NCI-H510A treated with DMSO at 0.1 percent for 48 hours (cell line): ENCODE measurements at regions not wholly inside any gene's neighbourhood (a gene's known extent, or its start where the extent isn't known, plus 50 kb on each side); places are given as distances from the start of the nearest gene placed in this dataset.
"Not testable (repeated sequence)": the region's sequence is repeated elsewhere in the genome, so short reads cannot be mapped to it uniquely, and the experiment has no call there.

ENCODE experiments used
- DNase-seq: peaks from one replicate; lab custom pipeline; 2025; lab: John Stamatoyannopoulos, UW

DNA sequence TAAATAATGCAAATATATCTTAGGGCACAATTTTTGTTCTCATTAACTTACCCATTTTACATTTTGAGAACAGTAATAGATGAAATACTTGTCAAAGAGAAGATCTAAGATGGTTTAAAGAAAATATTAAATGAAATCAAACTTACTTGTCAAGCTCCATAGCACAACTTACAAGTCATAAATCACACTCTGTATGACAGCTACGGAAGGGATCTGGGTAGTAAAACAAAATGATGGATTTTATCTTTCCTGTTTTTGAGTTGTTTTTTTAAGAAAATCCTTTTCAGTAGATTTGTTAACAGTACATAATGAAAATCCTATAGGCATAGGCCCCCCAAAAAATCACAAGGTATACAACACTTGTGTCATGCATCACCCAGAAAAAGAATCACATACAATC lies 84.4 kb upstream of the ANTXRL start:
- not testable (repeated sequence) for DNase-seq

DNA sequence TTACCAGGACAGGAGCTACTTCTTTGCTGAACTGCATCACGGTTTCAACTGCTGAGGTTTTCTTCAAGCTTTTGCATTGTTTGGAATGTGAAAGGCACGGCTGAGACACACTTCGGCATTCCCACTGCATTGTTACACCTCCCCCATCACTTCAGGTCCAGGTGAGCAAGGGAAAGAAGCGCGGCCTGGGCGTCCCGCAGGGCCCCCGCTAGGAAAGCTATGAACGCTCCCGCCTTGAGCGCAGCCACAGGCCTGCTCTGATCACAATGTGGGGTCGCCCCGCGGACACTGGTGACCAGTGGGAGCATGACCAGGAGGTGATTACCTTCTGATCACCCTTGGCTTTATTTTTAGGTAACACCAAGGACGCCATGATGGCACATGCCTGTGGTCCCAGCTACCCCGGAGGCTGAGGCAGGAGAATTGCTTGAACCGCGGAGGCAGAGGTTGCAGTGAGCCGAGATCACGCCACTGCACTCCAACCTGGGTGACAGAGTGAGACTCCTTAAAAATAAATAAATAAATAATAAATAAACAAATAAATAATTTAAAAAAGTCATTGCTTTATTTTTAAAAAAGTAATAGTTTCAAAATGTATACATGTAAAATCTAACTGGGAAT lies 82.2 kb upstream of the ANTXRL start:
- not testable (repeated sequence) for DNase-seq

DNA sequence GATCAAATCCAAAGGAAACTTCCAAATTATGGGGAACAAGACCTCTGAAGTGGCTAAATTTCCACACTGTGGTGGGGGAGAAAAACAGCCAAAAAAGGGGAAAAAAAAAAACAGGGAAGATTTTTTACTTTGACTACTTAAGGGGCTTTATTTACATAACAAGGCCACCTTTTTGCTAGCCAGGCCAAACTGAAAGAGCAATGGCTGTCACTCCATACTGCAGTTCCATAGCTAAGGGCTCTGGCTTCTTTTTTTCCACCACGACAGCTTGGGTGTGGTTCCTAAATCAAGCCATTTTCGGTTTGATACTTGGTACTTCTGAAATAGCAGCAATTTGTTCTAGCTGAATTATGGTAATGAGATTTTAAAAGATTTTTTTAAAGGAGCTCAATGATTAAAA lies 76.4 kb upstream of the ANTXRL start:
- DNase-seq: not testable (repeated sequence)

DNA sequence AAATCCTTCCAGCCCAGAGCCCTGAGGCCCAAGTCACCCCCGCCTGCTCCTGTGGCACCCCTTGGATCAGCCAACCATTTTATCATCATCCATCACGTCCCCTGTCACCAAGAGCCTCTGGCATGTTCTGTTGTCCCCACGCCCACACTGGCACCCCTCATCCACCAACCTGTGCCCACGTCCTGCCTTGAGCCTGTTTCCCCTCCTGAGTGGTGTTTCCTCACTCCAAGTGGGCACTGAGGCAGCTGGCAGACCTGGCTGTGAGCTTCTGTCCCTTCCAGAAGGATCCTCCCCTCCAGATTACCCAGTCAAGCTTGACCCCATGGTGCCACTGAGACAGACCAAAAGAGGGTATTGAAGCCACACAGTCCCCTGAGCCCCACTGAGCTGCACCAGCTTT lies 71.4 kb upstream of the ANTXRL start:
- no peak for DNase-seq

DNA sequence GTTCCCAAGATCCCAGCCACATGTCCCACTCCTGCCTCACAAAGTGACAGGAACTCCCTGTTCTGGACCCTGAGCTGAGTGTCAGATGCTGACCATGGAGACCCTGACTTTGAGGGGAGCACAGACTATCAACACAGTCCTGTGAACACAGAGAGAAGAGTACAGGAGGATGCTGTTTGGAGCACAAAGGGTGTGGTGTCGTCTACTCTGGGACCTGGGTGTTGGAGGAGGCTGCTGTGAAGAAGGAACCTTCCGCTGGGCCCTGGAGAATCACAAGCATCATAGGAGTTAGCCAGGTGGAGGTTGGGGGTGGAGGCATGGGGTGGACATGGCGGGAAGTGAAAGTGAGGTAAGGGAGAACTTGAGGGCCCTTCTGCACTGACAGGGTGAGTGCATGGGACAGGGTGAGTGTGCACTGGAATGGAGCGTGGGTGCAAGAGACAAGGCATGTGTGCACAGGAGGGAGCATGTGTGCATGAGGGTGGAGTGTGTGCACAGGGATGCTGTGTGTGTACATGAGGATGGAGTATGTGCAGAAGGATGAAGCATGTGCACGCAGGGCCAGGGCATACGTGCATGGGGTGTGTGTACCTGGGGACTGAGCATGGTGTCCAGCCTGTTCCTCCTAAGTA lies 70.7 kb upstream of the ANTXRL start:
- no peak for DNase-seq

DNA sequence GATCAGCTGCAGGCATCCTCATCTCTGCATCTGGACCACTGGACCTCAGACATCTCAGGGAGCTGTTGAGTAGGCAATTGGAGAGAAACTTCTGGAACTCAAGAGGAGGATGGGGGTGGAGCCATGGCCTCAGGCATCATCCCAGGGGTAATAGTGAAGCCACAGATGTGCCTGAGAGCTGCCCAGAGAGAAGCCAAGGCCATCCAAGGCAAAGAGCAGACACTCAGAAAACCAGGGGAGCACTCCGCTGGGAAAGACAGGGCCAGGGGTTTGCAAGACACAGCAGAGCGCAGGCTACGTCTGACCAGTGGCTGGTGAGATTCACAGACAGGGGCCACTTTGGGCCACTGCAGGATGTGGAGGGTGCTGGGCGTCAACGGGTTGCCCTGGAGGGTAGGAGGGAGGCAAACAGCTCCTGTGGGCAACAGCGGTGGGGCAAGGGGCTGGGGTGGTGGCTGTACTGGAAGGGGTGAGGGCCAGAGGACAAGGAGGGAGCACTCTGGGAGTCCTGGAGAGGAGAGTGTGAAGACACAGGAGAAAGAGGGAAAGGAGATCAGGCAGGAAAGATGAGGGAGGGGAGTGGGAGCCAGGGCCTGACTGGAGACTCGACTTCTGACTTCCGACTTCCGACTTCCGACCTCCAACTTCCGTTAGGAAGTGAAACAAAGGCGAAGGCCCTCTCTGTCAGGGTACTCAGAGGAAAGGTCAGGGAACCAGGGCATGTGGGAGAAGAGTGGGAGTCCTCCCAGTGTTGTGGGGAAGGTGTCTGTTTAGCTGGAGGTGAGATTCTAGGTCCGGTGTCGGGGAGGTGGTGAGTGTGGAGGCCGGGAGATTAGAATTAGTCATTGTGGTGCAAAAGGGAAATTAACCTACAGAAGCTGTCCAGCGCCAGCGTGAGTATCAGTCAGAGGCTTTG lies 69.7 kb upstream of the ANTXRL start:
- no peak for DNase-seq

DNA sequence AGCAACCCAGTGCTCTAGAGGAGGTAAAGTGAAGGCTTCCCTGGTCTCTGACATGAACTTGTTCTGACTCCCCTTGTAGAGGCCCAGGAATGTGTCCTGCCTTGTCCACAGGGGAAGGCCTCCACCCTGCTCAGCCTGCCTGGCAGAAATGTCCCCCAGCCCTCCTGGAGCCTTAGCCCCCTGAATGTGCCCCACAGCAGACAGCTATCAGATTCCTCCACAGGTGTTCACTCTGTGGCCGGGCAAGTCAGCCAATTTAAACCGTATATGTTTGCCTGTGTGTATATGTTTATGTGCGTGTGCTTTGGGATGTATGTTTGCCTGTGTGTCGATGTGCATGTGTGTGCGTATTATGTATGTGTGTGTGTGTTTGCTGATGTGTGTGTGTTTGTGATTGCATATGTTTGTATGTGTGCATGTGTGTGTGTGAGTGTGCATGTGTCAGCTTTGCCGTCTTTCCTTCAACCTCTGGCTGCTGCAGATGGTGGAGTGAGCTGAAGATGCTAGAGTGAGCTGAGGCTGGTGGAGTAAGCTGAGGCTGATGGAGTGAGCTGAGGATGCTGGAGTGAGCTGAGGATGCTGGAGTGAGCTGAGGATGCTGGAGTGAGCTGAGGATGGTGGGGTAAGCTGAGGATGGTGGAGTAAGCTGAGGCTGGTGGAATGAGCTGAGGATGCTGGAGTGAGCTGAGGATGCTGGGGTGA lies 68.9 kb upstream of the ANTXRL start:
- no peak for DNase-seq

DNA sequence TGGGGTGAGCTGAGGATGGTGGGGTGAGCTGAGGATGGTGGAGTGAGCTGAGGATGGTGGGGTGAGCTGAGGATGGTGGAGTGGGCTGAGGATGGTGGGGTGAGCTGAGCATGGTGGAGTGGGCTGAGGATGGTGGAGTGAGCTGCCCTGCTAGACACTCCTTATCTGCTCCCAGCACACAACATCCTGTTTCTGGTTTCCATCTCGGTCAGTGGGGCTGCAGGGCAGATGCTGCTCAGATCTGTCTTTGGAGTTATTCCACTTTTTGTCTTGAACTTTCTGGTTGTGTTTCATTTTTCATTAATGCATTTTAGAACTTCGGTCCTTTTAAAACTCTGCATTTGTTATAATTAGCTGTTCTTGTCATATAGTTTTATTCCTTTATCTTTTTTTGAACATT lies 67.9 kb upstream of the ANTXRL start:
- no peak for DNase-seq

DNA sequence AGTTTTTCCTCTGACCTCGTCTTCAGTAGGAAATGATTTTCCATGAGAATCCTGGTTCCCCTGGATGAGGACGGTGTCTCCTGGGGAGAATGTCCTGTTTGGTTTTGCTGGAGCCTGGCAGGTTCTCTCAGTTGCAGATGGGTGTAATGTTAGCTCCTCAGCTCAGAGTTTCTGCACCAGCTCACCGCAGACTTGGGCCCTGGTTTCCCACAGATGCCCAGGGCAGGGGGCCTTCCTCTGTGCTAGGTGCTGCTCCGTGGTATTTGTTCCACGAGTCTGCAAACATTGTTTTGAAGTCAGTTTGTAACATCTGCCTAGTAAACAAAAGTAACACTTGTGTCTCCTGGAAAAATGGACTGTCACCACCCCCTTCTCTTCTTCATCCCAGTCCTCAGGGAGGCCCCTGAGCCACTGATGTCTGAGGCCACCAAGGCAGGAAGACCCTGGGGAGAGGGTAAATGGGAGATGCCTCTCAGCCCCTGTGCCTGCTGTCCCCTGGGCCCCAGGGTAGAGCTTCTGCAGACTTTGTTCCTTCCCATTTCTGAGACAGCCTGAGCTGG lies 67.3 kb upstream of the ANTXRL start:
- DNase-seq: not testable (repeated sequence)

DNA sequence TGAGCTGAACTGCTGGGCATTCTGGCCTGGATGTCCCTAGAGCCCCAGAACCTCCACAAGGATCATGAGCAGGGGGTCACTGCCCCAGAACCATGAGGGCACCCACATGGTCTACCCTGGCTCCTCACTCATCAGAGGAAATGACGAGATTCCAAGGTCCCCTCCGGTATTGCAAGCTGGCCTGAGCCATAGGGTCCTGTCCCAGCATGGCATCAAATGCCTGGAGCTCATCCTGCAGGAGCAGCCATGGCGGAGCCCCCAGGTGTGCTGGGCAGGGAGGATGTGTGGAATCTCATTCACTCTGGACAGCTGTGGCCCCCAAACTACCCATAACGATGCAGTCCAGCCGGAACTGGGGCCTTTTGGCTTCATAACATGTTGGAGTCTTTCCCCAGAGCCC lies 66.6 kb upstream of the ANTXRL start:
- no peak for DNase-seq

DNA sequence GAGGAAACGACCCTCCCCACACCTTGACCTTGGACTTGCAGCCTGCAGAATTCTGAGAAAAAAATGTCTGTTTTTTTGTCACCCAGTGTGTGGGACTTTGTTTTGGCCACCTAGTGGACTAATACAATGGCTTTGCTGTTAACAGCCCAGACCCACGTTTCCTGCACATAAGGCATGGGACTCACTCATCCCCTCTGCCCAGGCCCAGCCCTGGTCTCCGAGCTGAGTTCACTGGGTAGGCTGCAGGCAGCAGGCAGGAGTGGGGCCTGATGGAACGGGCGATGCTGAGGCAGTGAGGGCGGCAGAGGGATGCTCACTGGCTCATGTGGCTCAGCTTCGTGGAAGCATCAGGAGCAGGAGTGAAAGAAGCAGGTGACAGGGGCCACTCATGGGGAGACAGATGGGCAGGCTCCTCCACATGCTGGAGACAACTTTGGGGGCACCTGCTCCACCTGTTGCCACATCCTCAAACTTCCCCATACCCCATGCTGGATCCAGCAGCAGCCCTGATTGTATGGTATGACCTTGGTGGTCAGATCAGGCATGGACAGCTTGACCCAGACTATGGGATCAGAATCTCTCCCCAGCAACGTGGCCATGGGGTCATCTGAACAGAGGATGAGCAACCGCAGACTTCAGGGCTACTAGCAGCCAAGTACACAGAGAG lies 65.8 kb upstream of the ANTXRL start:
- no peak for DNase-seq

DNA sequence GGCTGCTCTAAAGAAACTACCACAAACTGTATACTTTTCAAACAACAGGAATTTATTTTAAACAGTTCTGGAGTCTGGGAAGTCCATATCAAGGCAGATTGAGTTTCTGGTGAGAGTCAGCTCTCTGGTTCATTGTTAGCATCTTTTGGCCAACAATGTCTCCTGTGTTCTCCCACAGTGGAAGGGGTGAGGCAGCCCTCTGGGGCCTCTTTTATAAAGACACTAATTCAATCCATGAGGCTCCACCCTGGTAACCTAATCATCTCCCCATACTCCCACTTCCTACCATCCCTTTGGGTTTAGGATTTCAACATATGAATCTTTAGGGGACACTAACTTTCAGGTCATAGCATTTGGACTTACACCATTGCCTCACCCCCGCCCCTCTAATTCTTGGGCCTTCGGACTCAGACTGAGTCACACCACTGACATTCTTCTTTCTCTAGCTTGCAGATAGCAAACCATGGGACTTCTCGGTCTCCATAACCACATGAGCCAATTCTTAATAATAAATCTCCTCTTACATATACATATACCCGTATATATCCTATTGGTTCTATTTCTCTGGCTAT lies 64.3 kb upstream of the ANTXRL start:
- no peak for DNase-seq

DNA sequence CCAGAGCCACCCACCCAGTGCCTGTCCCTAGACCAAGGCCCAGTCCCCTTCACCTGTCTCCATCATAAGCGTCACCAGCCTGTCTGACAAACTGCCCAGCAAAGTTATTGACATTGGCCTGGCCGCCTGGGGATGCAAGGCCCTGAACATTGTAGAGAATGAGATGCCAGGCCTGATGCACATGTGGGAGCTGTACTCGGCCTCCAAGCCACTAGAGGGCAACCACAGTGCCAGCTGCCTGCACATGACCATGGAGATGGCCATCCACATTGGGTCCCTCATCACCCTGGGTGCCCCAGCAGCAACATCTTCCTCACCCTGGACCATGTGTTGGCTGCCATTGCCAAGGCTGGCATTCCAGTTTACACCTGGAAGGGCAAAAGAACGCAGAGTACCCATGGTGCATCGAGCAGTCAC lies 63.7 kb upstream of the ANTXRL start:
- no peak for DNase-seq

DNA sequence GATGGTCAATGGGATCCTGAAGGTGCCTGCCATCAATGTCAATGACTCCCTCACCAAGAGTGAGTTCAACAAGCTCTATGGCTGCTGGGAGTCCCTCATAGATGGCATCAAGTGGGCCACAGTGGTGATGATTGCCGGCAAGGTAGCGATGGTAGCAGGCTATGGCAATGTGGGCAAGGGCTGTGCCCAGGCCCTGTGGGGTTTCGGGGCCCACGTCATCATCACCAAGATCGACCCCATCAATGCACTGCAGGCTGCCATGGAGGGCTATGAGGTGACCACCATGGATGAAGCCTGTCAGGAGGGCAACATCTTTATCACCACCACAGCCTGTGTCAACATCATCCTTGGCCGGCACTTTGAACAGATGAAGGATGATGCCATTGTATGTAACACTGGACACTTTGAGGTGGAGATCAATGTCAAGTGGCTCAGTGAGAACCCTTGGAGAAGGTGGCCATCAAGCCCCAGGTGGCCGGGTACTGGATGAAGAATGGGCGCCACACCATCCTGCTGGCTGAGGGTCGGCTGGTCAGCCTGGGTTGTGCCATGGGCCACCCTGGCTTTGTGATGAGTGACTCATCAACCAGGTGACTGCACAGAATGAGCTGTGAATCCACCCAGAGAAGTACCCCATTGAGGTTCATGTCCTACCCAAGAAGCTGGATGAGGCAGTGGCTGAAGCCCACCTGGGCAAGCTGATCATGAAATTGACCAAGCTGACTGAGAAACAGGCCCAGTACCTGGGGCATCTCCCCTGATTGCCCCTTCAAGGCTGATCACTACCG lies 63.0 kb upstream of the ANTXRL start:
- DNase-seq: no peak

DNA sequence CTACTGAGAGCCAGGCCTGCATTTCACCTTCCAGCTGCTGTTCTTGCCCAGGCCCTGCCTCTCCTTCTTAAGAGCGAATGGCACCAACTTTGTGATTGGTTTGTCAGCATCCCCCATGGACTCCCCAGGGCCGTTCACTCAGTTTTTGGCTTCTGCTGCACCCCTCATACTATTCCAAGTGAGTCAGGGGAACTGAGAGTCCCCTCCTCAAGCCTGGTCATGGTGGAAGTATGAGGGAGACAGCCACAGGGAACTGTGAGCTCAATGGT lies 62.4 kb upstream of the ANTXRL start:
- no peak for DNase-seq

DNA sequence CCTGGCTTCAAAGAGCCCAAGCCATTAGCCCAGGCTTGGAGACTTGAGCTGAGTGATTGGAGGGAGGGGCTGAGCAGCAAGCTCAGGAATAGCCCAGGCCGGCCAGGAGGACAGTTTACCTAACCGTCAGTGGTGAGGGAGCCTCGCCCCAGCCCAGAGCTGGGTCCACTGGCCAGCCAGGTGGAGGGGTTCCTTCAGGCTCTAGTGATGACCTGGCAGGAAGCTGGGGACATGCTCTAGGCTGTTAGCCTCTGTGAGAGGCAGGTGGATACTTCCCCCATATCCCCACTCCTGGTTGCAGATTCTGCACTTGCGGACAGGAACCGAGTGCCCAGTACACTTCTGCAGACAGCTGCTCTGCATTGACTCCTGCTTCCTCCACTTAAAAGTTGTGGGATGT lies 61.2 kb upstream of the ANTXRL start:
- DNase-seq: no peak

DNA sequence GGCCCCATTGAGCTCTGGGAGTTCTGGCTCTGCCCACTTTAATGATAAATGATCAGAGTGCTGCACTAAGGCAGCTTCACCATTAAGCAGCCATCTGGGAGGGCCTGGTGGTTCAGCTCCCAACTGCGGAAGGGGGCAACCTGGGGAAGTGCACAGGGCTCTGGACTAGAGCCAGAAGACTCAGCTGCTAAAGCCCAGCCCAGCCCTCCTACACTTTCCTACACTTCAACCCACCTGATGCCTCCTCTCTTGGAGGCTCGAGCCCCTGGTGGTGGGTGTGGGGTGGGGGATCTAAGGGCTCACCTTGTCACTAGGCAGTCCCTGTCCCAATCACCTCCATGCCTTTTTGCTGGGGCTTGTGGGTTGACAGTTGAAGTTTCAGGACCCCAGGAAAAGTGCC lies 60.6 kb upstream of the ANTXRL start:
- DNase-seq: no peak

DNA sequence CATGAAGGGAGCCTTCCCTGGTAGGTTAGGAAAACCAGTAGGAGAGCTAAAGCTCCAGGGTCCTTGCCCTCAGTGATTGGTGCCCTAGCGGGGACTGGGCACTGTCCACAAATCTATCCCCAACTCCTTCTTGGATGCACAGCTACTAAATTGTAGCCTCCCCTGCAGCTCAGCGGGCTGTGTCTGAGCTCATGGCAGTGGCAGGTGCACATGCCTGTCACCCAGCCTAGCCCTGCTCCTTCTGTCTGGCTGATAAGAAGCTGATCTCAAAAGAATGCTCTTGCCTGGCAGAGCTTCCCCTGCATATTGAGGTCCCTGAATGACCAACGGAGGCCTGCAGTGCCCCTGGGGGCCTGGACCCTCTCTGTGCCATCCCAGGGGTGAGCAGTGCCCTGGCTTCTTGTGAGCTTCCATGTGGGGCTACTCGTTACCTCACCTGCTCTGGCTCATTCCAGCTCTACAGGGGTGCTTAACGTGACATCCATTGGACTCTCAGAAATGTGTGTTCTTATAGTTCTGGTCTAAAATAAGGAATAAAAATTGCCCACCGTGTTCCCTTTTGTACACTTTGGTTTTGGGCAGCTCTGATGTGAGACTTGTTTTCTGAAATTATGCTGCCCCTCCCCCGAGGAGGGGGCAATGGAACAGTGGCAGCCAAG lies 59.8 kb upstream of the ANTXRL start:
- DNase-seq: no peak

DNA sequence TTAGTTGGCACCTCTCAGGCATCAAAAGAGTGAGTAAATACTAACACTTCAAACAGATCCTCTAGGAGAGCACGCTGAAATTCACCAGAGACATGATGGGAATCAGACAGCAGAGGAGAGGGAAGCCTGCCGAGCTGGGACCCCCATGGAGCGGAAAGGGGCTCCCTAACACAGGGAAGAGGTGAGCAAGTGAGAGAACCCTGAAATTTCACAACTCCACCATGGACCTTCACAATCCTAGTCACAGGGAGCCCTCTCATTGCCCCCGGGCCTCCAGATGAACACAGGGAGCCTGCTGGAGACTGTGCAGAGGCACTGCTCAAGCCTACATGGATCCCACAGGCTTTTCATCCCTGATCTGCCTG lies 59.2 kb upstream of the ANTXRL start:
- DNase-seq: no peak

DNA sequence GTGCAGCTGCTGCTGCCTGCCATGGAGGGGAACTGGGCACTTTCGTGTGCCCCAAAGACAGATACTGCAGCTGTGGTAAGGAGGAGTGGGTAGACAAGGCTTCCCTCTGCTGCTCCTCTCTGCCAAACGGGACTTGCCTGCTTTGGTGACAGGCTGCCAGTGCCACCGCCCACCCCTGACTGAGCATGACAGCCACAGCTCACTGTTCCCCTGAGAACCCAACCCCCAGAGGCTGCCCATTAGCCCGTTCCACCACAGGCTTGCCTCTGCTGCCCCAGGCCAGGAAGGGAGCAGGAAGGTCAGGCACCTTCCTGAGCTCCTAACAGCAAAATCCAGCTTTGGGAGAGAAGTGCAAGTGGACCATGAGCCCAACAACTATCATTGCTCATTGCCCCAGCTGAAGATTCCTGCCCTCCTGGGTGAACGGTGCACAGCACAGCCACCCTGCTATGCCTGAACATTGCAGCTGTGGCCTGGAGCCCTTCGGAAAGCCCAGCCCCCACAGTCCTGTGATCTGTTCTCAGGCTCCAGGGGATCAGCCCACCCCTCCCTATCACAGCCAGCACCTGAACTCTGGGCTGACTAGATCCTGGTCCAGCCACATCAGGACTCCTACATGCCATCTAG lies 58.7 kb upstream of the ANTXRL start:
- DNase-seq: no peak
